ENCODE measurements at regions not wholly inside any gene's neighbourhood (a gene's known extent, or its start where the extent isn't known, plus 50 kb on each side); places are given as distances from the start of the nearest gene placed in this dataset.
"Not testable (repeated sequence)": the region's sequence is repeated elsewhere in the genome, so short reads cannot be mapped to it uniquely, and the experiment has no call there.

DNA sequence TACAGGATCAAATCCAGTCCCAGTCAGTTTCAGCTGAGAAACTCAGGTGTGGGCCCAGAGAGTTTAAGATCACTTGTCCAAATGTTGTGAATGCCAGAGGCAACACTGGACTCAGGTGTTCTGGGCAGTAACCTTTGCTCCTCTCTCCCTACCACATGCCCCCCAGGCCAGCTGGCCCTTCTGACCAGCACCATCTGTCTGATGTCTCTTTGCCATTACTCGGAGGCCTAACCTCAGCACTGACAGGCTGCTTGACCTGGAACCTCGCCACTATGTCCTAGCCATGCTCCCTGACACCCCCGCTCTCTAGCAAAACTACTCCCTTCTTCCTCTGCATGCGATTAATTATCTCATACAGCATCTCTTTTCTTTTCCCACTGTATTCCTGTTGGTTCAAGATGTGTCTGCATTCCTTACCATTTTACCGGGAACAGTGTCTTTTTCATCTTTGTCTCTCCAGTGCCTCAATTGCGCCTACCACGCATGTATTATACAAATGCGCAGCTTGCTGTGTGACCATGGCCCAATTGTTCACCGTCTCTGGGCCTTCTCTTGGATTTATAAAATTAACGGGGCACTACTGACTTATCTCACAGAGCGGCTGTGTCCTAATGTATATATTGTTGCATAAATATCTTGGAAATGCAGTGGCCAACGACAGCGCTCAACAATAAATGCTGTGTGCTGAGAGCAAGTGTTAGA, 159.5 kb upstream of the IRF2BP2 start:
- no peak for DNase-seq

DNA sequence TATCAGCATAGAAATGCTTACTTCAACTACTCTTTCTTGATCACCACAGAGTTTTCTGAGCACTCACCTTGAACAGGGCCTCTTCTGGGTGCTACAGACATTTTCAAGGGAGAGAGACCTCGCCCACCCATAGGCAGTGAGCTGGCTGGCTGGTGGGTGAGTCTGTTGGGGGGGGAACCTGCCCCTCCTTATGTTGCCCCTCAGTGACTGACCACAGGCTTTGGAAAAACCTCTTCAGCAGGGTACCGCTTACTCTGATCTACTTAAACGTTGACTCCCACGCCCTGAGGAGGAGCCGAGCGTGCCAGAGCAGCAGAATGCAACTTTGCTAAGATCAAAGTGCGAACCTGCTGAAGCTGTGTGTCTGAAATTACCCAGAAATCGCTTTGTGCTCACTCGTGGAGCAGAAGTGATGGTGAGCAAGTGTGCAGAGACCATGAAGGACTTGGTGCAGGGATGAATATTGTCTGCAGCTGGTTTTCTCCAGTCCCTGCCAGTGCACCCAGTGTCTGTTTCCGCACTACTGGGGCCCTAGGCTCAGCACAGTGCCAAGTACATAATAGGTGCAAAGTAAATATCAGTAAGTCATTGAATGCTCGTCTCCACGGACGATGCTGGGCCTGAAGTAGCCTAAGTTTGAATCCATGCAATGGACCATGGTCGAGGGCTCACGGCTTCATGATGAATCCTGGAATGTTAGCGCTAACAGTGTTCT, 158.7 kb upstream of the IRF2BP2 start:
- no peak for DNase-seq

DNA sequence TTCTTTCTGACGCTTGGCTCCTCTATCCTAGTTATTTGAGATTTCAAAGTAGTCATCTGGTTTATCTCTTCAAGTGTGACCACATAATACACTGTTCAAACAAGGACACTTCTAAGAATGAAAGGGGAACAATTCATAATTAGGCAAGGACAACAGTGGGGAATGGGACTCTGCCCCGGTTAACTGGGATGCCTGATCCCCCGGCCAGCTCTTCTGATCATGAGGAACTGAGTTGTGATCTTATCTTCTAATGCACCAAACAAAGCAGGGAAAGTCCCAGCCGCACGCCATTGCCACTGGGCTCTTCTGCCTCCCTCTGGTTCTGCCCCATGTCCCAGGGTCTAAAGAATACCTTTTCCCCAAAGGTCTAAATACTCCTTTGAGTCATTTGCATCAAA, 158.2 kb upstream of the IRF2BP2 start:
- DNase-seq, result no peak

- DNase-seq, result no peak
Measured at GRCh38 chr1:234765672-234766071, 155.7 kb upstream of the IRF2BP2 start.

DNA sequence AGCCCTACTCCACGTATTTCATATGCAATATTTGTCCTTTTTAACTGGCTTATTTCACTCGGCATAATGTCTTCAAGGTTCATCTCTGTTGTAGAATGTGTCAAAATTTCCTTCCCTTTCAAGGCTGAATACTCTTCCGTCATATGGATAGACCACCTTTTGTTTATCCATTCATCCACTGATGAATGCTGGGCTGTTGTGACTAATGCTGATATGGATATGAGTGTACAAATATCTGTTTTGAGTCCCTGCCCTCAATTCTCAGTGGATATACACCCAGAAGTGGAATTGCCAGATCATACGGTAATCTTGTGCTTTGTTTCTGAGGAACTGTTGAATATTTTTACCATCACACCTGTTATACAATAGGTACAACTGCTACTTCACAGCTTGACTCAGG, 155.2 kb upstream of the IRF2BP2 start:
- DNase-seq, result no peak

DNA sequence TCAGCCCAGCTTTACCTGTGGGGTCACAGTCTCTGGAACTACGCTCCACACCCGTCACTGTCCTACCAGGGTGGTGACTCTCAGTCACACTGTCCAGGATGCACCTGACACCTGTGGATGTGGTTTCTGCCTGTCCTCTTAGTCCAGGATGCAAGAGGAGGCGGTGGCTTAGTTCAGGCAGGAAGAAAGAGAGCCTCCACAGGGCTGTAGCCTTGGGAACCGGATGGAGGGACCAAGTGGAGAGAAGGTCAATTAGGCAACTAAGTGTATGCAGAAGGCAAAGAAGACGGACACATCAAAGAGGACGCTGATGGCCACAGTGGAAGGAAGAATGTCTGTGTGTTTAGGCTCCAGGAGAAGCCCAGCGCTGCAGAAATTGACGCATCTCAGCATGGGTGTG, 153.9 kb upstream of the IRF2BP2 start:
- DNase-seq, result no peak

GRCh38 chr1:234763367-234763766, 153.4 kb upstream of the IRF2BP2 start:
- DNase-seq, result no peak

DNA sequence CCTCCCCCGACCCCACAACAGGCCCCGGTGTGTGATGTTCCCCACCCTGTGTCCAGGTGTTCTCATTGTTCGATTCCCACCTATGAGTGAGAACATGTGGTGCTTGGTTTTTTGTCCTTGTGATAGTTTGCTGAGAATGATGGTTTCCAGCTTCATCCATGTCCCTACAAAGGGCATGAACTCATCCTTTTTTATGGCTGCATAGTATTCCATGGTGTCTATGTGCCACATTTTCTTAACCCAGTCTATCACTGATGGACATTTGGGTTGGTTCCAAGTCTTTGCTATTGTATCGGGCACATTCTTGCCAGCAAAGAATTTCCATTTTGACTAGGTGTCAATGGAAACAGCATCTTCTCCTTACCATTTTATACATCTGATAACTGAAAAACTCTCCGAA, 152.1 kb upstream of the IRF2BP2 start:
- not testable (repeated sequence) for DNase-seq

- no peak for DNase-seq
Measured at GRCh38 chr1:234760303-234760723, 150.3 kb upstream of the IRF2BP2 start.

DNA sequence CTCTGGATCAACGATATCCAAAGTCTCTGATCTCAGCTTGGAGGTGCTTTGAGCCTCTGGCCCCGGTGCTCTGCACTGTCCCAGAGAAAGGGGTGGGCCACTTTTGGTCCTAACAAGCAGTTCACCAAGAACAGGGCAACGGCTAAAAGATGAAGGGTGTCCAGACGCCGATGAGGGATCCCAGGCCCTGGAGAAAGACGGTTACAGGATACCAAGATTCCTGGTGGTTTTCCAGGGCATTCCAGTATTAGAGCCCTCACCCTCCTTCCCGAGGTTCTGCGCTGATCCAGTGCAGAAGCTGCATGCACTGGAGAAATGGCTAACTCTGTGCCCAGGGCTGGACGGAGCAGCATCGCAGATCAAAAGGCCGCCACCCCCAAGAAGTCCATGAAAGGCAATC, 149.9 kb upstream of the IRF2BP2 start:
- DNase-seq, result no peak

DNA sequence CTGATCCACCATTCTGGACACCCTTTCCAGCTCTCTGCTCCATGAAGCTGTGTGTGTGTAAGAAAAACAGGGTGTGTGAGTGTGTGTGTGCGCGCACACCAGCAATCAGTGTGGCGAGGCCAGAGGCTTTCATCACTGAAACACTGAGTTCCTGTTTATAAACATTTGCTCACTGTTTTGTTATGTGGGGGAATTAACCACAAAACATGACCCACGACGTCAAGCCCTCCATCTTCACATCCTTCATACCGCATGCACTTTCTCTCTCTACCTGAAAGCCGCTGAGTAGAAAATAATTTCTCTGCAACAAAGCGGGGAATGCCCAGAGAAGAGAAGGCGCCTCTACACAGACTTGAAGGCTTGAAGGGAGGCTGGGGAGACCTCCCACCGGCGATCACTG, 148.9 kb upstream of the IRF2BP2 start:
- no peak for DNase-seq

DNA sequence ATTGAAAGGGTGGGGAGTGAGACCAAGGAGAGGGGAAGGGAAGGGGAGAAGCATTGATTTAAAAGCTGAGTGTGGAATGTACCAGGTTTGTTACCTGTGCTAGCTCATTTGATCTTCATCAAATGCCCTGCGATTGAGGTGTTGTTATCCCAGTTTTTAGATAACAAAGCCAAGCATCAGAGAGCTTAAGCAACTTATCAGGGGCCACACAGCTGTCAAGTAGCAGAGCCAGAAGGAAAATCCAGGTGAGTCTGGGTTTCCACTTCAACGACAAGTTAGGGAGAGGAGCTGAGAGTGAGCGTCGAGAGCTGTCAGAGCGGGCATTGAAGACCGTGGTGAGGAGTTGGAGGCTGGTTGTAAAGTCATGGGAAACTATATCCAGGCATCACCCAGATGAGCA, 146.9 kb upstream of the IRF2BP2 start:
- DNase-seq, result no peak

DNA sequence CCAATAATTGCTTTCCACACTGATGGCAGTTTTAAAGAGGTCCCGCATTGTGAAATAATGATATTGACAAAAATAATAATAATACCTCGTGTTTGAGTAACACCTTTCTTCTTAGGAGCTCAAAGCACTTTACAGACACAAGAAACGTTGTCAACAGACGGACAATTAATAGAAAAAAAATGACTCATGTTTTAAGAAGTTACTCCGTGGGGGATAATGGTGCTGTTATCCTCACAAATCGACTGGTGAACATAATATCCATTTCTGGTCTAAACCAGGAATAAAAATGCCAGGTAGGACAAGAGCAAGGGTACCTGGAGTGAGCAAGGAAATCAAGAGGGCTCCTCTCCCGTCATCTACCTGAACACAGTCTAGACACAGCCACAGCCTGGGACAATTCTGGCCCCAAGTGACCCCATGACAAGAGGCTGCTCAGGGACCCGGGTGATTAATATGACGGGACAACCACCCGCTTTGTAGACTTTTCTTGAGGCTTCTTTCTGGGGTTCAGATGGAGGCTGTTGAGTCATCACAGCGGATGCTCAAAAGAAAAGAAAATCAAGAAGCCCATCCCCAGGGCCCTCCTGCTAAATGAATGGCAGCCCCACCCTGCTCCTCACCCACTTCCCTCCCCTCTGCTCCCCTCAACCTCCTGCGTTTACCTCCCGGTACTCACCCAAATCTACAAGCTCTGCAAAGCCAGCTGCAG, 146.2 kb upstream of the IRF2BP2 start:
- DNase-seq, result no peak

- no peak for DNase-seq
Measured at GRCh38 chr1:234755449-234755863, 145.5 kb upstream of the IRF2BP2 start.

- DNase-seq, result no peak
Measured at GRCh38 chr1:234753979-234754378, 144.0 kb upstream of the IRF2BP2 start.

GRCh38 chr1:234752927-234753326, 142.9 kb upstream of the IRF2BP2 start:
- no peak for DNase-seq

- no peak for DNase-seq
Measured at GRCh38 chr1:234751678-234752077, 141.7 kb upstream of the IRF2BP2 start.

- DNase-seq, result no peak
Measured at GRCh38 chr1:234750922-234751627, 141.1 kb upstream of the IRF2BP2 start.

GRCh38 chr1:234748713-234749112, 138.7 kb upstream of the IRF2BP2 start:
- no peak for DNase-seq

GRCh38 chr1:234748066-234748465, 138.1 kb upstream of the IRF2BP2 start:
- no peak for DNase-seq

DNA sequence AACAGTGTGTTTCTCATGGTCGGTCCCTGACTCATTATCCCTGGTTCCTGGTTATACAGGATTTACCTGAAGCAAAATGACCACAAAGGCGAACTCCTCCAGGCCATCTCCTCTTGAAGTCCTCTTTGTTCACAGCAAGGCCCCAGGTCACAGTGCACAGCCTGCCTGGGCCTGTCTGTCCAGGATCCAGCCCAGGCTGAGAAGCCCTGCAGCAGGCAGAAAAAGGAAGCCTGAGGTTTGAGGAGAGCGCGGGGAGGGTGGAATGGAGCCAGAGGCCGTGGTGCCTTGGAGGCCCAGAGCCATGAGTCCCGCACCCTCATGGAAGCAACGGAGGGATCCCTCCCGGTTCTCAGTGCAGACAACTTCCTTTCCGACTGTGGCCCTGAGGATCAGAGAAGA, 136.8 kb upstream of the IRF2BP2 start:
- no peak for DNase-seq

DNA sequence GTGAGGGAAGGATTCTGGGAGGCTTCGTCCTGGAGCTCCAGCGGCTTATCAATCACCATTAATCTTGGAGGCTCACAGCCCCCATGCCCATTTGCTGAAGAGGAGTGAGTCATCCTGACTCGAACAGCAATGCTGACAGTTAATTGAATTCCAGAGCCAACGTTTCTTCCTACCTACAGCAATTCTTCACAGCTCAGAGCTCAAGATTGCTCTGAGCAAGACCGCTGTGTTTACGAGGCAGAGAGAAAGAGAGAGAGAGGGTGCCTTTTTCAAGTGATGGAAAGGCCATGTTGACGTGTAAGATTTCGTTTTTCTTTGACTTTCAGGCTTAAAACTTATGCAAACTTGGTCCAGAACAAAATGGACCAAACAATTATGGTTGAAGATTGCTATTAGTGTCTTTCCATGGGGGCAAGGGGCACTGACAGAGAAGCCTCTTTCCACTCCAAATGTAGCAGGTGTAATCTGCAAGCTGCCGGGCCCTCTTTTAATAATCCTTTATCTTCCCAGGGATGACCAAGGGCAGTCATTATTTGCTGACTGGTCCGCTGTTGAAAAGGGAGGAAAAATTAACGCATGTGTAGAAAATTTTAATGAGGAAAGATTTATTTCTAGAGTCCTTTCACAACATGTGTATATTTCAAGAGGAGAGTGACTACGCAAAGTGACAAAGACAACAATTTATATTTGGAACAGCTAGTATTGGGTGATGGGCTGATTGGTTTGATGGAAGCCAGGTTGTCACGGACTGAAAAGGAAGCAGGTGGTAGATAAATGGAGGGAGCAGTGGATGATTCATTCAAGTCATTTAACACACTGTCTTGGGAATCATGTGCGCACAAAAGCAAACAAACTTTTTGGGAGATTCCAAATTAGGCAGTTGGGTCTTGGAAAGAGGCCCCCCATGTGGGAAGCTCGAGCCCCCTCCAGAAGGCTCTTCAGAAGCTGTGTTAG, 136.1 kb upstream of the IRF2BP2 start:
- DNase-seq, result peak; percentile 45

All from NCI-H1436 treated with DMSO at 0.1 percent for 48 hours (cell line).